DND-41 (cell line): ENCODE measurements at regions not wholly inside any gene's neighbourhood (a gene's known extent, or its start where the extent isn't known, plus 50 kb on each side); places are given as distances from the start of the nearest gene placed in this dataset.

Experiments
- CTCF ChIP-seq: IDR thresholded peaks from 2 replicates; pipeline ENCODE4 v1.5.1; 2012; ENCODE audit warnings: borderline replicate concordance, low read length, moderate library complexity, mild to moderate bottlenecking; ENCODE audit not compliant: poor library complexity, severe bottlenecking; ENCODE audit errors: extremely low read depth
- EZH2 ChIP-seq: IDR thresholded peaks from 3 replicates; pipeline ENCODE4 v1.6.1; 2012; ENCODE audit warnings: borderline replicate concordance, low read depth, mild to moderate bottlenecking, moderate library complexity, low read length, inconsistent platforms; ENCODE audit not compliant: severe bottlenecking

GRCh38 chr11:79594834-79595233 lies 154.0 kb upstream of the TENM4 start:
- TF ChIP-seq CTCF (no peak), EZH2 (no peak)
